Hepatocyte (in vitro differentiated cells): ENCODE measurements at regions not wholly inside any gene's neighbourhood (a gene's known extent, or its start where the extent isn't known, plus 50 kb on each side); places are given as distances from the start of the nearest gene placed in this dataset.

Experiments used
- CTCF ChIP-seq: fragments of 200-600 bp; sonication (generic); IDR thresholded peaks from 2 replicates; pipeline ENCODE4 v1.5.1; 2016; ENCODE audit warnings: antibody characterized with exemption, mild to moderate bottlenecking; ENCODE audit not compliant: poor library complexity
- EZH2 ChIP-seq: fragments of 200-600 bp; sonication (generic); IDR thresholded peaks from 2 replicates; pipeline ENCODE4 v1.6.1; 2016; ENCODE audit warnings: antibody characterized with exemption, mild to moderate bottlenecking, borderline replicate concordance
- EZH2phosphoT487 ChIP-seq: fragments of 200-600 bp; sonication (generic); IDR thresholded peaks from one replicate; pipeline ENCODE4 v1.6.1; 2018; ENCODE audit warnings: antibody characterized with exemption, mild to moderate bottlenecking, low read depth, moderate library complexity; ENCODE audit not compliant: unreplicated experiment, severe bottlenecking

GRCh38 chr9:20228096-20228495, 394.2 kb downstream of the MLLT3 start:
- TF ChIP-seq EZH2: no peak
- no peak for TF ChIP-seq CTCF
- no peak for TF ChIP-seq EZH2phosphoT487
